ENCODE measurements at regions not wholly inside any gene's neighbourhood (a gene's known extent, or its start where the extent isn't known, plus 50 kb on each side); places are given as distances from the start of the nearest gene placed in this dataset.
"Not testable (repeated sequence)": the region's sequence is repeated elsewhere in the genome, so short reads cannot be mapped to it uniquely, and the experiment has no call there.

GRCh38 chr12:131214936-131215335 lies 261.2 kb downstream of the ADGRD1 start:
- DNase-seq: not testable (repeated sequence)

GRCh38 chr12:131216587-131216986 lies 262.9 kb downstream of the ADGRD1 start:
- DNase-seq: not testable (repeated sequence)

DNA sequence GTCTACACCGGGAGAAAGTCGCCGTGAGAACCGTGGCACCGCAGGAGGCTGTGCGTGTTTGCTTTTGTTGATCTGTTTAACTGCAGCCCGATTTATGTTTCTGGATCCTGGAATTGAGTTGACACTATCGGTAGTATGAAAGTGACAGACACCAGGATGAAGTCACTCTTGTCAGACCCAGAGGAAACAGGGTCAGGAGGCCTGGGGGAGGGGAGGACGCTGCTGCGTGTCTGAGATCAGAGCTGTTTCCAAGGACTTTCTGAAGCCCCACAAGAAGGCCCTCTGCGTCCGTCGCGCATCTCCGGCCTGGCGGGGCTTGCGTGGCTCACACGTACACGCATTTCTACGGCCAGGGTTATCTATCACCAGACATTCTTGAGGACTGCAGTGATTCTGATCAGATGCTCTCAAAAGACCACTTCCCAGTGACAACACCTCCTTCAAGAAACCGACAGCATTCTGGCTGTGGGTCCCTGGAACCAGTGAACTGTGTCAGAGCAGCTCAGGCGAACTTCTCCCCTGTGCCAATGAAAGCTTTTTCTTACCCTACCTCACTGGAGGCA lies 263.4 kb downstream of the ADGRD1 start:
- DNase-seq: no peak

DNA sequence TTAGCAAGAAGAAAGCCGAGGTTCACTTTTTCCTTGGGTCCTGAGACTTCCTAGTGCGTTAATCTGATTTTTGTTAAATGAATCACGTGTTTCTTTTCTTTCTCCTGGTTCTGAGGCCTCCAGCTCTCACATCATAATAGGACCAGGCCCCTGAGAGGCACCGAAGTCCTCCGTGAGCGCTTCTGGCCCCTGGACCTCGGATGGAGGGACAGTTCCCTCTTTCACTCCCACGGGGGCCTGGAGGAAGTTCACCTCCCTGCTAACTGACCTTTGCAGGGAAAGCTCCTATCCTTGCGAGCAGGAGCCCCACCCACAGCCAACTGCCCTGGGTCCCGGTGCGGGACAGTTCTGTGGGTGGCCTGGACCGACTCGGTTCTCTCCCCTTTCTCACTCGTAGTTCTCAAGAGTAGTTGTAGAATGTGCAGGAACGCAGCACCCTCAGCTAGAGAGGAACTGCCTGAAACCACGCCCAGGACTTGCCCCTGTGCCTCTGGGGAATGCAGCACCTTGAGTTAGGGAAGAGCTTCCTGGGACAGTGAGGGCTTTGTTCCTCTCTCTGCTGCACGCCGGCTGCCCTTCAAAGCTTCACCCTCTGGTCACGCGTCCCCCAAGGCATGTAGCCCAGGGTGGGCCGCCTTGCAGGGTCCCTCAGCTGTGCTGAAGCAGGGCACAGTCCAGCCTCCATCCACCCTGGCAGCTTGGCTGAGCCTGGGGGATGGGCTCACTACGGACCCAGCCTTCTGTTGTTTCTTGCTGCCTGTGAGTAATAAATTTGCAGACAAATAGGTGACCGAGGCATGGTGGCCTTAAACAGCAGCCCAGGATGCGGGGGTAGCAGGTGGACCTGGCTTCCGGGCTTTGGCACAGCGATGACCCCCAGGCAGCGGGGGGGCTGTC lies 264.6 kb downstream of the ADGRD1 start:
- peak; percentile 7 for DNase-seq

DNA sequence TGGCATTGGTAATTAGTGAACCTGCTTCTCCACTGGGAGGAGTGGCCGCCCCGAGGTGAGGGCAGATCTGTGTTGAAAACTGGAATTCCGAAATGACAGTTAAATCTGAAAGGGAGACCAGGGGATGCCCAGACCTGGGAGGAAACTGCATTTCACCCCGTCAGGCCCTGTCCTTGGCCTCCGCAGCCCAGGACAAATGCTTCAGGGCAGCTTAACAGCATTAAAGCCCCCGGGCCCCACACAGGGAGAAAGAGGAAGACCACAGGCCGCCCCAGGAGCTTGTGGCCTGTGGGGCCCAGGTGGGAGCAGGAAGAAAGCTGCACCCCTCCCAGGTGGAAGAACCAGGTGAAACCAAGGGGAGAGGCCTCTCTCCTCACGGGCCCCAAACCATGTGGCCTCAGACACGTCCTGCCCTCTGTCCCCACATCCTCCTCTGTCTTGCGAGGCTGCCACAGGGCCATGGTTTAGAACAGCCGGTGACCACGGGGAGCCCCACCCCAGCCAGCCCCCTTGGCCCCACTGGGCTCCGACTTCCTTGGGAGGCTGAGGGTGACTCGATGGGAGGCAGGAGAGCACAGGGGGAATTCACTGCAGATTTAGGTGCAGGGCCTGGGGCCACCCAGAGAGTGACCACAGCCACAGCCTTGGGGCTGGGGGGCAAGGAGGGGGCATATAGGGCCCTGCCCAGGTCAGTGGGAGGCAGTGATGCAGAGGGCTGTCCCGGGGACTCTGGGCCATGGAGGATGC lies 265.4 kb downstream of the ADGRD1 start:
- DNase-seq: no peak

GRCh38 chr12:131219670-131220330 lies 266.1 kb downstream of the ADGRD1 start:
- no peak for DNase-seq

GRCh38 chr12:131220331-131220685 lies 266.6 kb downstream of the ADGRD1 start:
- DNase-seq: no peak

GRCh38 chr12:131221061-131221956 lies 267.6 kb downstream of the ADGRD1 start:
- no peak for DNase-seq

GRCh38 chr12:131221957-131222328 lies 268.2 kb downstream of the ADGRD1 start:
- no peak for DNase-seq

DNA sequence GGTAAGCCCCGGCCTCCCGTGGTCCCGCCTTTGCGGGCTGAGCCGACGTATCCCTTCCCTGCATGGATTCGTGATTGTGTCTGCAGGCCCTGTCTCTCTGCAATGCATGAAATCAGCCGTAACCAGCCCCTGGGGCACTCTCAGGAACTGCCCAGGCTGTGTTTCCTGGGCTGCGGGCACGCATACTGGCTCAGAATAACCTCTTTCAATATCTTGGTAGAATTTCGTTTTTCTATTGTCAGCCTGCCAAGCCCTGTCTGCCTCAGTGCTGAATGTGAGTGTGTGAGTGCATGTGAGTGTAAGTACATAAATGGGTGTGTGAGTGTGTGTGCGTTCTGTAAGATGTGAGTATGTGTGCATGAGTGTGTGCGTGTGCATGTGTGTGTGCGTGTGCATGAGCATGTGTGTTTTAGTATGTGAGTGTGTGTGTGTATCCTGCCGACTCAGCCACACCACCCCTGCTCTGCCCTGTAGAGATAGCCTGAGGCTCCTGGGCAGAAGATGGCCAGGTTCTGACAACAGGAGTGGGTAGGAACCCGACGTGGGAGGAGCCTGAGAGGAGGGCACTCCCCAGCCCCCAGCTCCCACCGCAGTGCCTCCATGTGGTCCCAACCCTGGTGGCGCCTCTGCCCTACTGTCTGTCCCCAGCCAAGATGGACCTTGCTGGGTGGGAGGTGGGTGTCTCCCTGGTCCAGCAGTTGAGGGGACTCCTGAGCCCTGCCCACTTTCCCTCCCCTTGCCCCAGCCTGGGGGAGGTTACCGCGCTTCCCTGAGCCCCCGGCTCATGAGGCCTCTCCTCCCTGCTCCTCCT lies 268.8 kb downstream of the ADGRD1 start:
- peak; percentile 78 for DNase-seq

- no peak for DNase-seq
Observed at GRCh38 chr12:131223171-131223761, 269.6 kb downstream of the ADGRD1 start.

DNA sequence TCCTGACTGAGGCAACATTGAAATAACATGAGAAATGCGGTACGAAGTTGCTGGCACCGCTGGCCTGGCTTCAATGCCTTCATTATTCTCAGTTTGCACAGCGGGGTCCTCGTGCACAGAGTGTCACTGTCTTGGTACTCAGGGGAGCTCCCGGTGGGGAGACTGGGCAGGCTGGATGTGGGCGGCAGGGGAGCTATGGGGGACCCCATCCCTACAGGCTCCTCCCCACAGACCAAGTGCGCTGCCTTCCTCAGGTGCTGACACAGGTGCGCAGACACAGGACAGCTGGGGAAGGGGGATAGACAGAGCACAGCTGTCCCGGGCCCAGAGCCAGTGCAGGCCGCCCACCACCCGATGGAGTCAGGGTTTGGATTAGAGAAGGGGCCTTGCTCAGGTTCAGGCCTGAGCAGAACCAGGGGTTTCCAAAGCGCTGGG lies 270.1 kb downstream of the ADGRD1 start:
- DNase-seq: no peak

GRCh38 chr12:131224226-131225065 lies 270.7 kb downstream of the ADGRD1 start:
- not testable (repeated sequence) for DNase-seq

DNA sequence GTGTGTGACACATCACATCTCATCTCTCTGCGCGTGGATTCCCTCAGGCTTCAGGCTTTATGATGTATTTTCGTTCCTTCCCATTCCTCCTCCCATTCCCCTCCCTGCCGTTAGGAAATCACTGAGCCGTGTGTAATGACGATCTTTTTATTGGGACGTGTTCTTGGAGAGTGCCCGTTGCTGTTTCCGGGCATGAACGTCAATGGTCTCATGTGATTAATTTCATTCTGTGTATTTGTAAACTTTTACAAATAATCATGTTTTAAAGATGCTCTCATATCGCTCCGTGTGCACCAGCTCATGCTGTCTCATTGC lies 271.3 kb downstream of the ADGRD1 start:
- DNase-seq: not testable (repeated sequence)

GRCh38 chr12:131226345-131227265 lies 272.9 kb downstream of the ADGRD1 start:
- DNase-seq: no peak

DNA sequence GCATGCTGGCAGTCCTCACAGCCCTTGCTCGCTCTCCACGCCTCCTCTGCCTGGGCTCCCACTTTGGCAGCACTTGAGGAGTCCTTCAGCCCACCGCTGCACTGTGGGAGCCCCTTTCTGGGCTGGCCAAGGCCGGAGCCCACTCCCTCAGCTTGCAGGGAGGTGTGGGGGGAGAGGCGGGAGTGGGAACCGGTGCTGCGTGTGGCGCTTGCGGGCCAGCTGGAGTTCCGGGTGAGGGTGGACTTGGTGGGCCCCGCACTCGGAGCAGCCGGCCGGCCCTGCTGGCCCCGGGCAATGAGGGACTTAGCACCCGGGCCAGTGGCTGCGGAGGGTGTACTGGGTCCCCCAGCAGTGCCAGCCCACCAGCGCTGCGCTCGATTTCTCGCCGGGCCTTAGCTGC lies 273.9 kb downstream of the ADGRD1 start:
- DNase-seq: not testable (repeated sequence)

- DNase-seq: not testable (repeated sequence)
Observed at GRCh38 chr12:131229079-131229425, 275.3 kb downstream of the ADGRD1 start.

DNA sequence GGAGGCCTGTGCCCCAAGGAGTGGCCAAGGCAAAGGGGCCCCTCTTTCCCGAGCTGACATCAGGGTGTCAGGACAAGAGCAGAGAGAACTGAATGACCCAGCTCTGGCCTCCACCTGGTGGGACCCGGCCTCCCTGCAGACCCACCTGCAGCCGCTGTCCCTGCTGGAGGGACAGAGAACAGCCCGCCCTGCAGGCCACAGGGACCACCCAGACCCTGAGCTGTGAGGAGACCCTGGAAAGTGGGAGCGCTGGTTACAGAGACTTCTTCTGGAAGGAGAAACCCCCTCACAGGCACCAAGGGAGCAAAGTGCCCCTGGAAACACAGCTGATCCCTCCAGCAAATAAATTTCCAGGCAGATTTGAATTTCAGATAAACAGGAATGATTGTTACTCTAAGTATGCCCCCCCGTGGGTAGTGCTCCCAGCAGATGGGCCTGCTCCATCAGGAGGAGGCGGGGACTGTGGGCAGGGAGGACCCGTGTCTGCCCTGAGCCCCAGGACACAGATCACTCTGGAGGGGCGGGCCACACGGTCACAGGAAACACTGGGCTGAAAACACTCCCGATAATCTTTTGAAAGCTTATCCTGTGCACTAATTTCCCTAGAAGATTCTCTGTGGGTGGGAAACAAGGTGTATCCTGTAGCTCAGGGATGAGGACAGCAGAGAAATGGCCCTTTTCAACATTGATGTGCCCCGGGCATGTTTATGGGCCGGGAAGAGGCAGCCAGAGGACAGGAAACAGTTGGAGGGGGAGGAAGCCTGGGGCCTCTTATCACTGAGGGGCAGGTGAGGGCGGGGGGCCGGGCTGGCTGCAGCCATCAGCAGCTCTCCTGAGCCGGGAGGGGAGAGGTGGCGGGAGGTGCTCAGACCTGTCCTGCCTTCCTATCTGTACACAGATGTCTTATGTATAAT lies 276.0 kb downstream of the ADGRD1 start:
- DNase-seq: no peak
